Iris pigment epithelial cell (primary cell): ENCODE measurements at regions not wholly inside any gene's neighbourhood (a gene's known extent, or its start where the extent isn't known, plus 50 kb on each side); places are given as distances from the start of the nearest gene placed in this dataset.

Experiments
- DNase-seq: peaks from one replicate; pipeline ENCODE4 v3.0.0-alpha.2; 2011; ENCODE audit warnings: low read depth

GRCh38 chr2:239589270-239589825 is 188.5 kb upstream of the HDAC4 start:
- DNase-seq: no peak

GRCh38 chr2:239588451-239589269 is 187.8 kb upstream of the HDAC4 start:
- DNase-seq: no peak

- DNase-seq: no peak
These were observed 187.0 kb upstream of the HDAC4 start for GRCh38 chr2:239587841-239588240.

GRCh38 chr2:239587311-239587731 is 186.5 kb upstream of the HDAC4 start:
- no peak for DNase-seq

GRCh38 chr2:239586651-239587310 is 186.0 kb upstream of the HDAC4 start:
- no peak for DNase-seq

- no peak for DNase-seq
These were observed 184.6 kb upstream of the HDAC4 start for GRCh38 chr2:239585422-239585821.

- no peak for DNase-seq
These were observed 184.2 kb upstream of the HDAC4 start for GRCh38 chr2:239584986-239585385.

GRCh38 chr2:239583879-239584859 is 183.3 kb upstream of the HDAC4 start:
- no peak for DNase-seq

- no peak for DNase-seq
These were observed 182.5 kb upstream of the HDAC4 start for GRCh38 chr2:239583171-239583878.

- no peak for DNase-seq
These were observed 181.7 kb upstream of the HDAC4 start for GRCh38 chr2:239582476-239582875.

GRCh38 chr2:239581352-239581901 is 180.6 kb upstream of the HDAC4 start:
- DNase-seq: no peak

GRCh38 chr2:239580199-239580527 is 179.3 kb upstream of the HDAC4 start:
- no peak for DNase-seq

- no peak for DNase-seq
These were observed 178.8 kb upstream of the HDAC4 start for GRCh38 chr2:239579524-239580198.

- DNase-seq: no peak
These were observed 178.3 kb upstream of the HDAC4 start for GRCh38 chr2:239579081-239579480.

GRCh38 chr2:239578381-239578780 is 177.6 kb upstream of the HDAC4 start:
- no peak for DNase-seq

- DNase-seq: no peak
These were observed 177.1 kb upstream of the HDAC4 start for GRCh38 chr2:239577935-239578334.

GRCh38 chr2:239576784-239577685 is 176.2 kb upstream of the HDAC4 start:
- DNase-seq: no peak

- DNase-seq: no peak
These were observed 175.2 kb upstream of the HDAC4 start for GRCh38 chr2:239575931-239576445.

GRCh38 chr2:239574434-239575156 is 173.8 kb upstream of the HDAC4 start:
- DNase-seq: no peak
